GM18867 (cell line): ENCODE measurements at regions not wholly inside any gene's neighbourhood (a gene's known extent, or its start where the extent isn't known, plus 50 kb on each side); places are given as distances from the start of the nearest gene placed in this dataset.
"Not testable (repeated sequence)": the region's sequence is repeated elsewhere in the genome, so short reads cannot be mapped to it uniquely, and the experiment has no call there.

Experiments
- ATAC-seq: cut with Tn5 transposase; IDR thresholded peaks from one replicate; pipeline ENCODE4 v1.9.1; 2021; ENCODE audit warnings: mild to moderate bottlenecking, moderate library complexity; ENCODE audit not compliant: unreplicated experiment

DNA sequence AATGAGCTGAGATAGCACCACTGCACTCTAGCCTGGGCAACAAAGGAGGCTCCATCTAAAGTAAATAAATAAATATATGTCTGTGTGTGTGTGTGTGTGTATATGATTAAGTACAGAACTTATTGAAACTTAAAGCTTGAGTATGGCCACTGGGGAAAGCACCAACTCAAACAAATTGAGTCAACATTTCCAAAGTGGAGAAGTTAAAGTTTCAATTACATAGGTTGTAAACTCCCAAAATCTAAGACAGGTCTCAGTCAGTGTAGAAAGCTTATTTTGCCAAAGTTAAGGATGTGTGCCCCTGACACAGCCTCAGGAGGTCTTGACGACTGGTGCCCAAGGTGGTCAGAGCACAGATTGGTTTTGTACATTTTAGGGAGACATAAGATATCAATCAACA lies 458.9 kb upstream of the RGS18 start:
- no peak for ATAC-seq

DNA sequence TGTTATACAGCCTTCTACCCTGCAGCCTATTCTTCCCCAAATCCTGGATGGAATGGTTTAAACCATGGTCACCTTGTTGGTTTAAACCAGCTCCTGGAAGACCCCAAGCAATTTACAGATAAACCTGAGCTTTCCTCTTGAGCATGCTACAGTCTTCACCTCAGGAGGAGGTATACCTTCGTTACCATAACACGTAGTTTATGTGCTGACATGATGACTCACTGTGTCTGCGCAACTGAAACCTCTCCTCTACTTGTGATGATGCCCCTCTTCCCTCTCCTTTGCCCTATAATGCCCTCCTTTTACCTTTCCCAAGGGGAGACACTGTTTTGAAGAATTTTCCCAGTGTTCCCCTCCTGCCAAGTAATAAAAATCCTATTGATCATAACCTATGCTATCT lies 457.3 kb upstream of the RGS18 start:
- no peak for ATAC-seq

DNA sequence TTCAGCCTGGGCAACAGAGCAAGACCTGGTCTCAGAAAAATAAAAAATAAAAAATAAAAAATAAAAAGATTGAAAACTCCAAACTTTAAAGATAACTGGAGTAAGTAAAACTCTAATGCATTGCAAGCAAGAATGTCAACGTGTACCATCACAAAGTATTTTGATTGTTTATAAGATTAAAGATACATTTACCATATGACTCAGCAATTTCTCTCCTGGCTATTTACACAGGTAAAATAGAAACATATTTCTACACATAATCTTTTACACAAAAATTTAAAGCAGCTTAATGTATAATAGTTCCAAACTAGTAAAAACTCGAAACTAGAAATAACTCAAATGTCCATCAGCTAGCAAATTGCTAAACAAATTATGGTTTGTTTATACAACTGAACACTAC lies 456.1 kb upstream of the RGS18 start:
- ATAC-seq: no peak

DNA sequence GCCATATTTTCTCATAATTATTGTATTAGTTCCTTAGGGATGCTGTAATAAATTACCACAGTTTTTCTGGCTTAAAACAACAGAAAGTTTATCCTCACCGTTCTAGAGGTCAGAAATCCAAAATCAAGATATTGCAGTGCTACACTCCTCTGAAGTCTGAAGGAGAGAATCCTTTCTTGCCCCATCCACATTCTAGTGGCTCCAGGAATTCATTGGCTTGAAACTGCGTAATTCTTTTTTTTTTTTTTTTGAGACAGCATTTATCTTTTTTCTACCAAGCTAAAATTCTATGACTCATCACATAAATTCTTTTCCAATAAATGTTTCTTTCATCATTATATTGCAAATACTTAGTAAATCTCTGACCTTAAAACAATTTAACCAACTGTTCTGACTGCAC lies 451.0 kb upstream of the RGS18 start:
- ATAC-seq: no peak

DNA sequence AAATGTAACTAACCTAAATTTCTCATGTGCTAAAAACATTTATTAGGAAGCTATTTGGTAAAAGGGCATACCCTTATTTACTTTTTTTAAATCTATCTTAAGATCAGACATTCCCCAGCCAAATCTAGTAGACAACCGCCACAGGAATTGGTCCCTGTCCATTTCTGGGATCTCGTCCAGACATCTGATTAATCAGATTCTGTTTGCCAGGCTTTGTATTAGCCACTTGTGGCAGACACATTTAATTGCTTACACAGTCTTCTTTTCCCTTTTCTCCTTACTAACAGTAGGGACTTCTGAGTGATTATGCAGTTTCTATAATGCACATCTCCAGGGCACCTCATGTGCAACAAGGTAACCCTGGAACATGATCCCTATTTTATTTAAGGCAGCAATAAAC lies 449.0 kb upstream of the RGS18 start:
- ATAC-seq: no peak

DNA sequence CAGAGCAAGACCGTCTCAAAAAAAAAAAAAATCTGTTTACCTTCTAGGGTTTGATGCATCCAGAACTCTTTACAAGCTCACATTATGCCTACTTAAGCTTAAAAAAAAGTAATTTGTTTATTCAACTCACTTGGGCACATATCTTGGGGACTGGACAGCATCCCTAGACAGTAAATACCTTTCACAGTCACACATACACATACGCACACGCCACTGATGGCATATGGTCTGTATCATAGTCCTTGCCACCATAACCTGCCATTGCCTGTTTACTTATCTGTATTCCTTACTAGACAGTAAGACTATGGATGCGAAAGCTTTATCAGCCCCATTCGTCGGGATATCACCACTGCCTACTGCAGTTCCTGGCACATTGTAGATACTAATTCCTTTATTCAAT lies 446.3 kb upstream of the RGS18 start:
- ATAC-seq: no peak

DNA sequence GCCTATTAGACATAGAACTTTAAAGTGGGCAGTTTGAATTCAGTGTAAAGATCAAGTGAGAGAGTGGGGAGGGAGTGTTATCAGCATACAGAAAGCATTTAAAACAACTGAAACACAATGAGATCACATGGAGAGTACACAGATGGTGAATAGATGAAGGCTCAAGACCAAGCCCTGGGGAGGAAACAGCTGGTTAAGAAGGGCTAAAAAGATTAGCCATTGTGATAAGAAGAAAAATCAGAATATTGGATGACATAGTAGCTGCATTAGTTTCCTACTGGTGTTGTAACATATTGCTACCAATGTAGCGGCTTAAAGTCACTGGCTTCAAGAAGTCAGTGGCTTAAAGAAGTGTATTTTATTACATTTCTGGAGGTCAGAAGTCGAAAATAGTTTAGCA lies 443.4 kb upstream of the RGS18 start:
- ATAC-seq: no peak

DNA sequence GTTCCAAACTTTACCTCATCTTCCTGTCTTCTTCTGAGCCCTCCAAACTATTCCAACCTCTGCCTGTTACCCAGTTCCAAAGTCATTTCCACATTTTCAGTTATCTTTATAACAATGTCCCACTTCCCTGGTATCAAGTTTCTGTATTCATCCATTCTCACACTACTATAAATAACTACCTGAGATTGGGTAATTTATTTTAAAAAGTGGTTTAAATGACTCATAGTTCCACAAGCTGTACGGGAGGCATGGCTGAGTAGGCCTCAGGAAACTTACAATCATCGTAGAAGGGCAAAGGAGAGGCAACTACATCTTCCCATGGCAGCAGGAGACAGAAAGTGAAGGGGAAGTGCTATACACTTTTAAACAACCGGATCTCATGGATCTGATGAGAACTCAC lies 428.5 kb upstream of the RGS18 start:
- no peak for ATAC-seq

DNA sequence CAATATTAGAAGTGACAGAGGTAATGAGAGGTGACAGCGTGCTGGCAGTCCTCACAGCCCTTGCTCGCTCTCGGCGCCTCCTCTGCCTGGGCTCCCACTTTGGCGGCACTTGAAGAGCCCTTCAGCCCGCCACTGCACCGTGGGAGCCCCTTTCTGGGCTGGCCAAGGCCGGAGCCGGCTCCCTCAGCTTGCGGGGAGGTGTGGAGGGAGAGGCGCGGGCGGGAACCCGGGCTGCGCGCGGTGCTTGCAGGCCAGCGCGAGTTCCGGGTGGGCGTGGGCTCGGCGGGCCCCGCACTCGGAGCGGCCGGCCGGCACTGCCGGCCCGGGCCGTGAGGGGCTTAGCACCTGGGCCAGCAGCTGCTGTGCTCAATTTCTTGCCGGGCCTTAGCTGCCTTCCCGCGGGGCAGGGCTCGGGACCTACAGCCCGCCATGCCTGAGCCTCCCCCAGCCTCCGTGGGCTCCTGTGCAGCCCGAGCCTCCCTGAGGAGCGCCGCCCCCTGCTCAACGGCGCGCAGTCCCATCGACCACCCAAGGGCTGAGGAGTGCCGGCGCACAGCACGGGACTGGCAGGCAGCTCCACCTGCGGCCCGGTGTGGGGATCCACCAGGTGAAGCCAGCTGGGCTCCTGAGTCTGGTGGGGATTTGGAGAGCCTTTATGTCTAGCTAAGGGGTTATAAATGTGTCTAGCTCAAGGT lies 426.5 kb upstream of the RGS18 start:
- ATAC-seq: not testable (repeated sequence)

DNA sequence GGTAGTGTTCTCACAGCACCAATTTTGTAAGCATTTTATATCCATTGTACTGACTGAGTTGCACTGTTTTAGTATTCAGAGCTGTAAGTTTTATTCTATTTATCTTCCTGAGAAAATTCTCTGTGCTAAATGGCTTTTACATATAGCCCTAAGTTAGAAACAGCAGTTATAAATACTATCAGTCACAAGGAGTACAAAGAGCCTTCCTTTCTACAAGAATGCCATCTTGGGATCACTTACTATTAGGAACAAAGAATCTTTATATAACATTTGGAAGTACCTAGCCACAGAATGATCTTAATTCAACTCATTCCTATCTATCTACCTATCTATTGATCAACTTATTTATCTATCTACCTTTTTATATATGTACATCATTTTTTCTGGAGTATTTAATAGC lies 423.9 kb upstream of the RGS18 start:
- no peak for ATAC-seq

DNA sequence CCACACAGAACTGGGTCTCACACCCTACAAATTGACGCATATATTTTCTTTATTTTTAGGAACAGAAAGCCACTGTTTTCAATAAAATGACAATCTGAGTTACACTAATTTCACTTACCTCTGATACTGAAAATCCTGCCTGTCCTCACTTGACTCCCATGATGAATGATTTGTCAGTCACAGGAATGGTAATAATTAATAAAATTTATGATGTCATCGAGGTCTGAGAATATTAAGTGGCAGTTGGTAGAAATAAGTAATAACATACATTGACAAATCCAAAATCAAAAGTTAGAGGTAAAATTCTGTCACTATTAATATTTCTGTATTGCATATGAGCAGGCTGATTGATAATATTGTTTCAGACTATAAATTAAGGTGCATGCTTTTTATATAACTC lies 418.7 kb upstream of the RGS18 start:
- no peak for ATAC-seq

DNA sequence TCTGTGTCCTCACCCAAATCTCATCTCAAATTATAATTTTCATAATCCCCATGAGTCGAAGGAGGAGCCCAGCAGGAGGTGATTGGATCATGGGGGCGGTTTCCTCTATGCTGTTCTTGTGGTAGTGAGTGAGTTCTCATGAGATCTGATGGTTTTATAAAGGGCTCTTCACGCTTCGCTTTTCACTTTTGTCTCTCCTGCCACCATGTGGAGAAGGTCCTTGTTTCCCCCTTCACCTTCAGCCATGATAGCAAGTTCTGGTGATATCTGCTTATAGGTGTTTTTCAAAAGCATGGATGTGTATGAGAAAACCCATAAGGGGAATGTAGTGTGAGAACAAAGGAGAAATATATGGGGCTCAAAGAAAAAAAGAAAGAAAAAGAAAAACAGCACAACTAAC lies 405.9 kb upstream of the RGS18 start:
- no peak for ATAC-seq

DNA sequence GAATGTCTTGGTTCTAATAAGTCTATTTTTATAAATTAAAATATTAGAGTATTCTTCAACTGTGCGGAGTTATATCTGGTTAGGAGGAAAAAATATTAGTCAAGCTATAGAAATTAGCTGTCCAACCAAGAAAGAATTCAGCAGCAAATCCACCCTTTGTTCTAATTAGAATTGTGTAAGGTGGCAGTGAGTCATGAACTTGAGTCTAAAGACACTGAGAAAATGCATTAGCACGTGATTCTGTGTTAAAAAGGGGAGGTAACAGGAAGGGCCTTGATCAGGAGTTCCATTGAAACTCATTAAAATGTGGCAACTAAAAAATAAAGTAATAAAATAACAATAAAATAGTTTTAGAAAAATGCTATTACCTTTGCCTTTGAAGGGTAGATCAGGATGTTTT lies 398.2 kb upstream of the RGS18 start:
- no peak for ATAC-seq

DNA sequence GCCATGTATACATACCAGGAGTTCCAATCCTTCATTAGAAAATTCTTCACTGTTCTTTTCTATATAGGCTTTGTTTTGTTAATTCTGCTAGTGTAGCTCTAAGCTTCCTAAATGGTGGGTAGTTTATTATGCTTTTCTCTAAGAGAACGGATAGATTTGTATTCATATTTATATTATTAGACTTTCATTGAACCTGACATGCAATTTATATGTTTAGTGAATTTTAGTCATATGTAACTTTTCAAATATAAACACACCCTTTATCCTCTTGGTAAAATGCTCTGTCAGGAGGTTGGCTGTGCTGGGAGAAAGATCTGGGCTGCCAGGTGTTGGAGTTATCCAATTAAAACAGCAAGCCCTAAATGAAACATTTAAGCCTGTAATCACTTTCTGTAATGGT lies 369.7 kb upstream of the RGS18 start:
- ATAC-seq: no peak

DNA sequence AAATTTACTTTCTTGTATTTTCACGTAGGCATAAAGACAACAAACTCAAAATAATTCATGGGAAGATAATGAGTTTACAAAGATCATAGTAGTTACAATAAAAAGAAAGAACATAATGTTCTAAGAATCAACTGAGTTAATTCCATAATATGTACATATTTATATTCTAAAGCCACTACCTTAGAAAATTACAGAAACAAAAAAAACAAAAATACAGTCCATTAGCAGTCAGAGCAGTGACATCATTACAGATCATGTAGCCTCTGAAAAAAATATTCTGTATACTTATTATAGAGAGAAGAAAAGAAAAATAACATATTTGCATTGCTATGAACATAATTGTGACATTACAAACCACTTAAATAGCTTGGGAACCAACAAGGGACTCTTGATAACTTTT lies 360.1 kb upstream of the RGS18 start:
- ATAC-seq: no peak

DNA sequence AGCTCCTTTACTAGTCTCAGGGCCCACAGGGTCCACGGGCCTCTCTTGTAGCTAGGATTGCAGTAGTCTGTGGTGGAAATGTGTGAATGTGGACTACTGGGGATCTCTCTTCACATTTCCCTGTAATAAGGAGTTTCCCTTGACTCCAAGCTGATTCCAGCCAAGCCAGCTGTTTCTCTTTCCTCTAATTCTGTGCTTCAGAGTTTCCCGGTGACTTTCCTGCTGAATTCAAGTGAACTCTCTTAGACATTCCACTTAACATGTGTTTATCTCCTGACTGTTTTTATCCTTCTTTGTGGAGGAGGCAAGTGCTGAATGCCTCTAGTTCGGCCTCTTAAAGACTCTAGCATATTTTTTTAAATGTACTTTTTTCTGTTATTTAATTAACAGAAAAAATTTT lies 354.0 kb upstream of the RGS18 start:
- no peak for ATAC-seq

DNA sequence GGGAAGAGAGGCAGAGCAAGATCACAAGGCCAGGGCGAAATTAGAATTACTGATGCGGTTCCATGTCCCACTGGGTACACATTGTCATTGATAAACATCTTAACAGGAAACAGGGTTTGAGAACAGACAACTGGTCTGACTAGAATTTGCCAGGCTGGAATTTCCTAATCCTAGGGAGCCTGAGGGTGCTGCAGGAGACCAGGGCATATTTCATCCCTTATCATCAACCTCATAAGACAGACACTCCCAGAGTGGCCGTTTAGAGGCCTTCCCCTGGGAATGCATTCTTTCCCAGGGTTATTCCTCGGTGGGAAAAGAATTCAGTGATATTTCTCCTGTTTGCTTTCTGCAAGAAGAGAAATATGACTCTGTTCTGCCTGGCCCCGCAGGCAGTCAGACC lies 344.7 kb upstream of the RGS18 start:
- not testable (repeated sequence) for ATAC-seq

DNA sequence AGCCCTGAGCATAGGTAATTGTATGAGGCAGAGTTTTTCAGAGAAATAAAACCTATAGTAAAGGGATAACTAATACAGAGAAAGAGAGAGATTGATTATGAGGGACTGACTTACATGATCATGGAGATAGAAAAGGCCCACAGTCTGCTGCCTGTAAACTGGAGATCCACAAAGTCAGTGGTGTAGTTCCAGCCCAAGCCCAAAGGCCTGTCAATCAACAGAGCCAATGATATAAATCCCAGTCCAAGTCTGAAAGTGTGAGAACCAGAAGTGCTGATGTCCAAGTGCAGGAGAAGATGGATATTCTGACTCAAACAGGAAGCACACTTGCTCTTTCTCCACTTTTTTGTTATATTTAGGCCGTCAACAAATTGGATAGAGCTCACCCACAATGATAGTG lies 340.1 kb upstream of the RGS18 start:
- no peak for ATAC-seq

DNA sequence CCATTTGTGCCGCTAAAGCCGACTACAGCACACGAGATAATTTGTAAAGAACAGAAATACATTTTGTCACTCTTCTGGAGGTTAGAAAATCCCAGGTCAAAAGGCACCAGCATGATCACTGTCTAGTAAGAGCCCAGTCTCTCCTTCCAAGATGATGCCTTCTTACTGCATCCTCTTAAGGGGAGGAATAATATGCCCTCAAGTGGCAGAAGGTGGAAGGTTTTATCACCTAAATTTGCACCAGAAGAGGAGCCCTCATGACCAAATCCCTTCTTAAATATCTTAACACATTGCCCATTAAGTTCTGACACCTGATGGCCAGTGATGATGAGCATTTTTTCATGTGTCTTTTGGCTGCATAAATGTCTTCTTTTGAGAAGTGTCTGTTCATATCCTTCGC lies 326.7 kb upstream of the RGS18 start:
- ATAC-seq: no peak

DNA sequence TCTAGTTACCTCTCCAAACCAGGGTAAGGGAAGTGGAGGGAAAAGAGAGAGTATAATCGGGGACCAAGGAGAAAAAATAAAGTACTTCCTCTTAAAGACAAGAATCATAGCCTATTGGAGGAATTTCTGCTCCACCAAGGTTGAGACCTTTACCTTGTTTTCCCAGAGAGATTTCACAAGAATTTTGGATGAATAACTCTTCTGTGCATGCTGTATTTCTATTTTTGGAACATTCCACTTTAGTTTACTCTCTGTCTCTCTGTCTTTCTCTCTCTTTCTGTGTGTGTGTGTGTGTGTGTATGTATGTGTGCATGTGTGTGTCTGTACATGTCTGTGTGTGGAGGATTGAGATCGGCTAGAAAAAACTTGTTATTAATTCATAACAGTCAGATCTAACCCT lies 318.4 kb upstream of the RGS18 start:
- ATAC-seq: no peak

DNA sequence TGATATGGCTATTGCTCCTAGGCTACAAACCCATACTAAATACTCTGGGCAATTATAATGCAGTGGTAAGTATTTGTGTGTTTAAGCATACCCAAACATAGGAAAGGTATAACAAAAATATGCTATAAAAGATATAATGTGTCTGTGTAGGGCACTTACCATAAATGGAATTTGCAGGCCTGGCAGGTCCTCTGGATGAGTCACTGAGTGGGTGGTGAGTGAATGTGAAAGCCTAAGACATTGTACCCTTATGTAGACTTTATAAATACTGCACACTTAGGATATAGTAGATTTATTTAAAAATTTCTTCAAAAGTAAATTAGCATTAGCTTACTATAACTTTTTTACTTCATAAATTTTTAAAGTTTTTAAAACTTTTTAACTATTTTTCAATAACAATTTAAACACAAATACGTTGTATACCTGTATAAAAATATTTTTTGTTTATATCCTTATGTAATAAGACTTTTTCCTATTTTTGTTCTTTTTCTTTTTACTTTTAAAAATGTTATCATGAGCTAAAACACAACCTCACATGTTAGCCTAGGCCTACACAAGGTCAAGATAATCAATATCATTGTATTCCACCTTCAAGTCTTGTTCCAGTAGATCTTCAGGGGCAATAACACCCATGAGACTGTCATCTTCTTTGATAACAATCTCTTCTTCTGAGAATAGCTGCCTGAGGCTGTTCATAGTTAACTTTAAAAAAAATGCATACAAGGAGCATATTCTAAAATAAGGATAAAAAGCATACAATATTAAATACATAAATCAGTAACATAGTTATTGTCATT lies 306.3 kb upstream of the RGS18 start:
- ATAC-seq: no peak

DNA sequence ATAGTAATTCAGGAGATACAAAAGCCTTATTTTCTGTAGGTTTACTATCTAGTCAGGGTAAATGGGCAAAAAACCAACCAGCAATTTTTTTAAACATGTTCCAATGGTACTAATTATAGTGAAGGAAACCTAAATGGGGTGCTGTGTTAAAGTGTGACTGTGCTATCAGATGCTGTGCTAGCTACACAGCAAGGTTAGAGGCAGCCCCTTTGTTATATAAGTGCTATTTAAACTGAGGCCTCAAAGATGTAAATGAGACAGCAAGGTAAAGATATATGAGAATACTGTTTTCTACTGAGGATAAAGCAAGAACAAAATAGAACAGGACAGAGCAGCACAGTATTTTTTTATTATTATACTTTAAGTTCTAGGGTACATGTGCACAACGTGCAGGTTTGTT lies 305.4 kb upstream of the RGS18 start:
- ATAC-seq: no peak

DNA sequence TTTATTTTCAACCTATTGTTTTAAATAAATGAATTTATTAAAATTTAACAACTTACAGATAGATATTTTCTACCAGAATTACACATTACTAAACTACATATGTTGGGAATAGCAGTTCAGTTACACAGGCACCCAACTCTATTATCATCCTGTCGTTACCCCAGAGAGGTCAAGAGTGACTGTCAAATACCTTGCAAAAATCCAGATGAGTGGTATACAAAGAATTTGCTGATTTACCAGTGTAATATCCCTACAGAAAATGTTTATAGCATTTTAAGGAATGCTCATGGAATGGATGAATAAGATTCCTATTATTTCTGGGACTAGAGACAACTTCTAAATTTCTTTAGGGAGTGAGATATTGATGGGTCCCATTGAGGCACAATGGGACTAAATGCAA lies 300.7 kb upstream of the RGS18 start:
- ATAC-seq: no peak
